Myocyte (in vitro differentiated cells): ENCODE measurements at regions not wholly inside any gene's neighbourhood (a gene's known extent, or its start where the extent isn't known, plus 50 kb on each side); places are given as distances from the start of the nearest gene placed in this dataset.
"Not testable (repeated sequence)": the region's sequence is repeated elsewhere in the genome, so short reads cannot be mapped to it uniquely, and the experiment has no call there.

Experiments
- DNase-seq: peaks from one replicate; pipeline ENCODE4 v3.0.0-alpha.2; 2012; ENCODE audit warnings: low read depth

DNA sequence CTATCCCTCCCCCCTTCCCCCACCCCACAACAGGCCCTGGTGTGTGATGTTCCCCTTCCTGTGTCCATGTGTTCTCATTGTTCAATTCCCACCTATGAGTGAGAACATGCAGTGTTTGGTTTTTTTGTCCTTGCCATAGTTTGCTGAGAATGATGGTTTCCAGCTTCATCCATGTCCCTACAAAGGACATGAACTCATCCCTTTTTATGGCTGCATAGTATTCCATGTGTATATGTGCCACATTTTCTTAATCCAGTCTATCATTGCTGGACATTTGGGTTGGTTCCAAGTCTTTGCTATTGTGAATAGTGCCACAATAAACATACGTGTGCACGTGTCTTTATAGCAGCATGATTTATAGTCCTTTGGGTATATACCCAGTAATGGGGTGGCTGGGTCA, 52.3 kb upstream of the MAN1A2 start:
- DNase-seq = not testable (repeated sequence)

DNA sequence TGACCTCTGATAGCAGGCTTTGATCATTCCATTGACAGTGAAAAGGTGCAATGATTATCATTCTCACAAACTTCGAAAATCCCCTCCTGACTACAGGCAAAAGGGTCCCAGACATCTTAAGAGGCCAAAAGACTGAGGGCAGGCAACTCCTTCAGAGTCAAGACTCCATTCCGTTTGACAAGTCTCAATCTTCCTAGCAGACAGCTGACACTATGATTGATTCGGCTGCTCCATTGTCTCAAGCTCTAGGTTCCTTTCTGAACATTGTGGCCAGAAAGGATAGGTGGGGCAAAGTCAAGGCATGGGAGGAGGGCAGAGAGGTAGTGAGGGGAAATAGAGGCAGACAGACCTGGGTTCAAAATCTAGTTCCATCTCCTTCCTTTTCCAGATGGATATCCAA, 53.7 kb upstream of the MAN1A2 start:
- no peak for DNase-seq

DNA sequence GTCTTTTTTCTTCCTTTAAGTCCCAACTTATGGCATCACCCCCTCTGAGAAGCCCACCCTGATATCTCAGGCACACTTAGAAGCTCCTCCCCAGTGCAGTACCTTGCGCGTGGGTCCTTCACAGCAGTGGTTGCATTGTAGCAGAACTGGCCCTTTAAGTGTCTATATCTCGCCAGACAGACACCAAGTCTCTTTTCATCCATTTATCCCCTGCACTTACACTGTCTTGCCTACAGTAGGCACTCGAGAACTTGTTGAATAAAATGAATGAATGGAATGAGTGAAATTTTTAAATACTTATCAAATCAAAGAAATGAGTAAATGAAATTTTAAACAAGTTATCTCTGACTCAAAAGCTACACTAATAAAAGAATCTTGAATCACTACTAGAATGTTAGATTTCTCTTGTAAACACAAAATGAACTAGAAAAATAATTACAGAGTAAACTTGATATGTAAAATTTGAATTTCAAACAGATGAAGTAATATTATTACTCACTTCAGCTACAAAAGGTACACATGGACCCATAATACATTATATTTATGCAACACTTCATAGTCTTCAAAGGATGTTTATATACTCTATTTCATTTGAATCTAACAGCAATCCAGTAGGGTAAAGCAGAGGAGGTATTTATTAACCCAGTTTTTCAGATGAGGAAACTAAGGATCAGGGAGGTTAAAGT, 54.7 kb upstream of the MAN1A2 start:
- peak; percentile 59 for DNase-seq

DNA sequence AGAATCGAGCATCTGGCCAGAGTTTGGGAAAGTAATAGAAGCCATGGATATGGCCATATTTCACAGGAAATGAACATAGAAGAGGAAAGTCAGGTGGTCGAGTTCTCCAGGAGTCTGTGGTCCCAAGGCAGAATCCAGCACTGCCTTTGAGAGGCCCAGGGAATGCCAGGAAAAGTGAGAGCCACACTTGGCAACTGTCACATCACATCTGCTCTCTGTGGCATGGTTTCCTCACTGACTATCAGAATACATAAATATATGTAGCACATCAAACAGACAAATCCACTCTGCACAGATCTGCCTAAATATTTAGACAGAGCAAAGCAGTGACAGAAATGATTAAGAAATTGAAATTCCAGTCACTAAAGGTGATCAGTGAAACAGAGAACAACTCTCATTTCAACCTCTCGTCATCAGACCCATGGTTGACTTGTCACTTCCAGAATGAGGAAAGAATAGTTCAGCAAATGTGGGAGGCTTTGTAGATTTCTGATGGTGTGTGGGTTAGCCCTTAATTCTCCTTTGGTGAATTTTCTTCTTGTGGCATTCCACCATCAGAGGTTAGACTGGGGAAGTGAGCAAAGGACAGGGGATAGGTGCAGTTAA, 58.8 kb upstream of the MAN1A2 start:
- DNase-seq = no peak

DNA sequence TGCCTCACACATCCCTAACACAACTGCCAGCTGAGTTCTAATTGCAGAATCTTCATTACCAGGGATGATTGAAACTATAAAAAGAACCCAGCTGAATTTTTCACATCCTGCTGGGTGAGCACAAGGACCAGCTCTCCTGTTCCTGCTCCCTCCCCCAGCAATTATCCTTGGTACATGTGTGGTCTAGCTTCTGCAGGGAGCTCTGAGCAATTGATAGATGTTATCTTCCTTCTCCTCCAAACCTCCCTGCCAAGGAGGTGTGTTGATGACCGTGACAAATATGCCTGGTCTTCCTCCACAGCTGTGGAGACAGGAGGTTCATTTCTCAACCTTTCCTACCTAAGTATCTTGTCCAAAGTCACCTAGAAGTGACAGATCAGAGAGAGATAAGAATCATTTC, 65.3 kb upstream of the MAN1A2 start:
- DNase-seq = no peak

DNA sequence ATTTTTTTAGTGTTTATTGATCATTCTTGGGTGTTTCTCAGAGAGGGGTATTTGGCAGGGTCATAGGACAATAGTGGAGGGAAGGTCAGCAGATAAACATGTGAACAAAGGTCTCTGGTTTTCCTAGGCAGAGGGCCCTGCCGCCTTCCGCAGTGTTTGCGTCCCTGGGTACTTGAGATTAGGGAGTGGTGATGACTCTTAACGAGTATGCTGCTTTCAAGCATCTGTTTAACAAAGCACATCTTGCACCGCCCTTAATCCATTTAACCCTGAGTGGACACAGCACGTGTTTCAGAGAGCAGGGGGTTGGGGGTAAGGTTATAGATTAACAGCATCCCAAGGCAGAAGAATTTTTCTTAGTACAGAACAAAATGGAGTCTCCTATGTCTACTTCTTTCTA, 67.1 kb upstream of the MAN1A2 start:
- not testable (repeated sequence) for DNase-seq

DNA sequence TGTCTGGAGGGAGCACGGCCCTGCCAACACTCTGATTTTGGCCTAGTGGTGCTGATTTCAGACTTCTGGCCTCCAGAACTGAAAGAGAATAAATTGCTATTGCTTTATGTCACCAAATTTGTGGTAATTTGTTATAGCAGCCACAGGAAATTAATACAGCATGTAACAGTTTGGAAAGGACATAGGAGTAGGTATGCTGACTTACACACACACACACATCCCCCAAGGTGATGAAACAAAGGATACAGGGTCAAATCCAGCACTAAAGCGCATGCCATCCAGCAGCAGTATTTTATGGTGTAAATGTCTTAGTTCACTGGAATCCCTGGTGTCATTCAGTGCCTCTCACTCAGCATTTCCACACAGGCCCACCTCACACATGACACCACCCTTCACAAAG, 72.2 kb upstream of the MAN1A2 start:
- no peak for DNase-seq

DNA sequence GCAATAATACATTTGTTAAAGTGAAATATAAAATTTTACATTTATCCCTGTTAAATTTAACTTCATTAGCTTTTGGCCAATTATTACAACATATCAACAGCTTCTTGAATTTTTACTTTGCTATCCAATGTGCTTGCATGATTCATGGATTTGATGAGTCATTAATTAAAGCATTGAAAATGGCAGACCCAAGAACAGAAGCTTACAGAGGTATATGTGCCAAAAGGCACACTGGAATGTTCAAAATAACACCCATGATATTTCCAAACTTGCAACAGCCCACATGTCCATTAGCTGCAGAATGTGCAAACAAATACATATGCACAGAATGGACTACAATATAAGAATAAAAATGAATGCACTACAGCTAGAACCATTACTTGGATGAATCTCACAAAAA, 76.4 kb upstream of the MAN1A2 start:
- DNase-seq = no peak

DNA sequence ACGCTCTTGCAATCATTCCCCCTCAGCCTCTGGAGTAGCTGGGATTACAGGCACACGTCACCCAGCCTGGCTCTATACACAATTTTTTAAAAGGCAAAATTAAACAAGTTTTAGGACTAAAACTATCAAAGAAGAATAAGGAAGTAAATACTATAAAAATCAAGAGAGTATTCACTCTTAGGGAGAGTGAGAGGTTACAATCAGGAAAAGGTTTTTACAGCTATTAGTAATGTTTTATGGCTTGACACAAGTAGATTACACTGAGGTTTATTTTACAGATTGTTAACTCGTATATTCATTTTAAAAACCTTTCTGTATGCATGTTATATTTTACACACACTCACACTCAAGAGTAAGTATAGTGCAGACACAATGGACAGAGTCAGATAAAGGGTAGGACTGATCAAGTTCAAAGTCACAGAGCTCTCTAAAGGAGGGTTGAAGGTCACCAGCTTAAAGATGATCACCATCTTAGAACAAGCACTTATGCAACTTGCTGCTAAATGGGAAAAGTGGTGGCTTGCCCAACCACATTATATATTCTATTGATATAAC, 77.9 kb upstream of the MAN1A2 start:
- DNase-seq = no peak

DNA sequence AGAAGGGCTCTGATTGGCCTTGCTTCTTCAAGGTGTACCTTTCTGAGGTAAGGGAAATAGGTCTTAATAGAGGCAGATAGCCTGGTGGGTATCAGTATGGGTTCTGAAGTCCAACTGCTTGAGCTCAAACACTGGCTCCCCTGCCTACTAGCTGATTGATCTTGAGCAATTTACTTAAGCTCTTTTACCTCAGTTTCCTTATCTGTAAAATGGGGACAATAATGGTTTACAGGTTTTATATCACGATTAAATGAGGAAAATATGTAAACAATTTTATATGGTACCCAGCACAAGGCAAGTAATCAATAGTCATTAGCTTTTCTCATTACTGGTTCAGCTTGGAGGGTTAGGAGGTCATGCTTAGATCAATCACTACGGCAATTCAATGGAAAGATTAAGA, 75.8 kb upstream of the VTCN1 start:
- no peak for DNase-seq

DNA sequence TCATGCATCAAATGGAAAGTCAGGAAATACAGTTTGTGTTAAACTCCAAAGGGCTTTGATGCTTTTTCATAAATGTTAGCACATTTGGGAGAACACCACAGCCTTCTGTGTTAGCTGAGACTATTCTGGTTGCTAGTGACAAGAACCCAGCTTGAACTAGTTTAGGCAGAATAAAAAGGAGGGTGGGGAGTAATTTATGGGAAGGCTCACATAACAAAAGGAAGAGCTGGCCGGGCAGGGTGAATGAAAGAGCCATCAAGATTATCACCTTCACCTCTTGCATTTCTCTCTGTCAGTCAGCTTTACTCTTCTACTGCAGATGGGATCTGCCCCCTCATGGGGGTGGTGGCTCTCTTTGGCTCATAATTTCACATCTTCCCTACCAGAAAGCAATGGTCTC, 75.4 kb upstream of the VTCN1 start:
- DNase-seq = no peak

DNA sequence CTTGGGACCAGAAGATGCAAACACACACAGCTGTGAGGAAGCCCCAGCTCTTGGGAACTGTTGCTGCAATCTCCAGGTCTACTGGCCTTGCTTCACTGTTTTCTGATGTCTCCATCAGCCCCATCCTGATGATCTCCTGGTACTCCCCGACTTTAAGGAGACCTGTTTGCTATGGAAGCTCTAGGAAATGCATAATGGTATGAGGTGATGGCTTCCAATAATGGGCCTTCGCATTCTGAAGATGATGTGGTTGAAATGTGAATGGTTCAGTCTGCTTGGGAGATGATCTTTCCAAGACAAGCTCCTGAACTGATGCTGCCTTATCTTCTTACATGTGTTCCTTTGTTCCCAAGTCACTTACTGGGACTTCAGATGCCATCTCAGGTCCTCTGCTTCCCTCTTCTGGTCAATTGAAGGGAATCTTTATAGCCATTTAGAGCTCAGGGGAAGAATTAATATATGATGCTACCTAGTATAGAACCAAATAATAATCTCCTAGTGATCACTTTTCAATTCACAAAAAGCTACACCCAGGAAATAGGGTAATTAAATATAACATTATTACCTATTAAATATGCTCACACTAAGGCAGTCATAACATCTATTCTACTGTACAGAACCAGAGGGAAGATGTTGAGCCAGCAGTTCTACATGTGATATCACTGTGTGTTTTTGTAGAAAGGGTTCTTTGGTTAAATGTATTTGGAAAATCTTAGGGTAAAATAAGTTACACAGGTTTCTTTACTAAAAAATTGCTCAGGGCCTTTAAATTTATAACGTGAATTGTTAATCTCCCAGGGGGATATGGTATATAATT, 73.9 kb upstream of the VTCN1 start:
- peak; percentile 81 for DNase-seq

DNA sequence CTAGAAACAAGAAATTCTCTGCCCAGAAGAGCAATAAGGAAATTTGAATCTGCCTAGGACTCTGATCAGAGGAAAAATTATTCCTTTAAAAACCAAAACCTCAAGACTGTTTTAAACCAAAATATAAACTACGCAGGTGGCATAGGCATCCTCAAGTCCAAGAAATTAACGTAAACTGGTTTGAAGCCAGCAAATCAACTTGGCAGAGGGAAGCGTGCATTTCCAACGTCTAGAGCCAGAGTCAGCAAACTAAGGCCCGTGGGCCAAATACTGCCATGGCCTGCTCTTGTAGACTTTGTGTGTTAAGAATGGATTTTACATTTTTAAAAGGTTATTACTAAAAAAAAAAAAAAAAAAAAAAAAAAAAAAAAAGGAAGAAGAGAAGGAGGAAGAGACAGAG, 67.8 kb upstream of the VTCN1 start:
- DNase-seq = no peak

DNA sequence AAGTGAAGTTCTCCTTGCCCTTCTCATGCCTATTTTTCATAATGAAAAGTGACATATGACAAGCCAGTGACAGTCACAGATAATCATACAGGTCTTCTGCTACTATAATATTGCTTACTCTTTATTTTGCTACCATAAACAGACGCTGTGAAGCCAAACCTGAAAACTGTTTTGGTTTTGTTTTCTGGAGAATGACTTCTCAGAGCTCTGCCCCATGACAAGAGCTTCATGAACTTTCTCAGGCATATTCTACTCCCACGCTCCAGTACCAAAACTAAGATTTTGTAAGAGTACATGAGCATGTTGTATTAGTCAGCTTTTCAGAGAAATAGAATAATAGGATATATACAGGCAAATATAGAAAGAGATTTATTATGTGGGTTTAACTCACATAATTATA, 64.3 kb upstream of the VTCN1 start:
- DNase-seq = no peak

DNA sequence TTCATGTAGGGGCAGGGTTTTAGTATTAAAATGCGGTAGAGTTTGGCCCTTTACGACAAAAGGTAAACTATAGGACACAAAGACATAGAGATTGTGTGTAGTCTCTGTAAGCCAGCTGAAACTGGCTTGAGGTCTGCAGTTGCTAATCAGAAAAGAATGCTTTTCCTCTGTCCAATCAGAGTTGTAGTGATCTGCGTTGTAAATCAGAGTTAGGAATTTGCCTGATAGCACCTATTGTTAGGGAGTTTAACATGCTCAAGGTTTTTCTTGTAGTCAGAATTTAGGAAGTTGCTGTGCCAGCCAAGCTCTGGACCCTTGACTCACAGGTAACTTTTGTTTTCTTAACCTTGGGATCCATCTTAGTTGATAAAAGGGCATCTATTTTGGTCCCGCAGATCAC, 61.2 kb upstream of the VTCN1 start:
- DNase-seq = no peak

DNA sequence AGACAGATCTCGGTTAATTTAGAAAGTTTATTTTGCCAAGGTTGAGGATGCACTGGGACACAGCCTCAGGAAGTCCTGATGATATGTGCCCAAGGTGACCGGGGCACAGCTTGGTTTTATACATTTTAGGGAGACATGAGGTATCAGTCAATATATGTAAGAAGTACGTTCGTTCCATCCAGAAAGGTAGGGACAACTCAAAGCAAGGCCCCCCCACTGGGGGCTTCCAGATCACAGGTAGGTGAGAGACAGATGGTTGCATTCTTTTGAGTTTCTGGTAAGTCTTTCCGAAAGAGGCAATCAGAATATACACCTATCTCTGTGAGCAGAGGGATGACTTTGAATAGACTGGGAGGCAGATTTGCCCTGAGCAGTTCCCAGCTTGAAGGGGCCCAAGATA, 60.4 kb upstream of the VTCN1 start:
- no peak for DNase-seq

DNA sequence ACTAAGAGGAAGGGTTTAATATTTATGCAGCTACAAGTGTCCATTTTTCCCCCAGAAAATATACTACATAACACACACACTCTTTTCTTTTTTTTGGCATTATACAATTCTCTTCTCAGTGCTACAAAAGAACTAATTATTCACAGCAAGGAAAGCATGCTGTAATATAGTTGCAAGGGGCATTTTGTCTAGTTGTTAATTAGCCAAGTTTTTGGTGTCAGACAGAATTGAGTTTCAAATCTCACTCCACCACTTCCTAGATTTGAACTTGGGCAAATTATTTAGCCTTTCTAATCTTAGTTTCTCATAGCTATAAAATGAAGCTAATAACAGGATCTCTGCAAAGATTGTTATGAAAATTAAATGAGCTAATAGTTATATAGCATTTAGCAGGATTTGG, 60.0 kb upstream of the VTCN1 start:
- DNase-seq = no peak

DNA sequence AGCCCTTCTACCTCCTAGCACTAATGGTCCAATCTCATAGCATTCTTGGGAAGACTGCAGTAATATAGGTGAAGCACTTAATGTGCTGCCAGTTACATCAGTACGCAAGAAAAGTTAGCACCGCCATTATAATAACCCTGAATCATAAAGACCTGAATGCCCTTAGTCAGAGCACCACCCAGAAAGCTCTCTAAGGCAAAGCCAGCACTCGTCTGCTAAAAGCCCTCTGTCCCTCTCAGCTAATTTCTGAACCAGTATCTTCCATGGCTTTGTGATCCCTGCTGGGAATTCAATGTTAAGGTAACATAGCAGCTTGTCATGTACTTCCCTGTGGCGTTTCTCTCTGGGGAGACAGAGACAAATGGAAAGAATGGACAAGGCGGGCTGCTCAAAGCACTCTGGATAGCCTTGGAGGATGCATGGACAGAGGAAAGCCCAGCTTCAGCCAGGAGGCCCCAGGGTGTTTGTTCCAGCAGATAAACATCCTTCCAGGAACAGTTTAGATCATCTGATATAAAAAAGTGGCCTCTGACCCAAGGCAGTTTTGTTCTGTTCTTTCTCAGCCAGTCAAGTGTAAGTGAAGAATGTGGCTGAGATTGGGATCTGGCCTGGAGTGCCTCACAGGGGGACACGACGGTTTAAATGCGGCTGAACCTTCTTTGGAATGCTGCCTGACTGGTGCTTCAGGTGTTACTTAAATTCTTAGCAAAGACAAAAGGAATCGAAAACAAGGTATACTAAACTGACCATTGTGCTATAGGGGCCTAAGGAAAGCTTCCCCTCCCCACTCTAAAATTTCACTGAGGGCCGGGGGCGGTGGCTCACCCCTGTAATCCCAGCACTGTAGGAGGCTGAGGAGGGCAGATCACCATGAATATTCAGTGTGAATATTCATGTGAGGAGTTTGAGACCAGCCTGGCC, 58.1 kb upstream of the VTCN1 start:
- DNase-seq = no peak

DNA sequence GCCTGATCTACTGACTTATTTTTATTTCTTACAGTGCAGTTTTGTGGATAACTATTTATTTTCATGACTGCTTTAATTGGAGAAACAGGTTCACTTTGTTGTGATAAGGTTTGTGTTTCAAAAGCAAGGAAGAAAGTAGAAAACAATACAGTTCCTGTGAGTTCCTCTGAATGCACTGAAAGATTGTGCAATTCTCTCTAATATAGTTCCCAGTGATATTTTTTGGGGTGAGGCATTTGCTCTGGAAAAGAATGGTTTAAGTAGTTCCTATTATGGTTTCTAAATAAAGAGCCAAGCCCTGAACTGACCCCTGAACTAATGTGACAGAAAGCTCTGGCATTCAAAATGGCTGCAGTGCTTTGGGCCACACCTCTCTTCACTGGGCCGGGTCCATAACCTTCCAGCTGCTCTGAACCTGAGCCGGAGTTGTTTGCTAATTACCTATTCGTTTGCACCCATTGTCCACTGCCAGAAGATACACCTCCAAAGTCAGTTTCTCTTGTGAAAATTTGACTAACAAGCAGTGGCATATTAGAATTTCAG, 56.6 kb upstream of the VTCN1 start:
- peak; percentile 12 for DNase-seq

DNA sequence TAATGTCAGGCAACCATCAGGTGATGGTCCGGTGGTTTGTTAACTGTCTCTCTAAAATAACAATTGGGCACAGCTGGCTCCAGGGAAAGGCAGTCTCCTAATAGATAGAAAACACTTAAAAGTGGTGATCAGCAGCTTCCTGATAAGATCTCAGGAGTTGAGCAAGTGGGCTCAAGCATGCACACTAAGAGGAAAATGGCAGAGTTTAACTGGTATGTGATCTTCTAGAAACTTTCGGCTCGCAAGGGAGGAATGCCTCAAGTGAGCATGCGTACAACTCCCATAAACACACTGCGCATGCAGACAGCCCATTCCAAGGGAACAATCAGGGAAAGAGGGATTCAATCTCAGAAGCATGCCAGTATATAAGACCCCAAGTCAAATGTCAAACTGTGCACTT, 52.2 kb upstream of the VTCN1 start:
- no peak for DNase-seq

DNA sequence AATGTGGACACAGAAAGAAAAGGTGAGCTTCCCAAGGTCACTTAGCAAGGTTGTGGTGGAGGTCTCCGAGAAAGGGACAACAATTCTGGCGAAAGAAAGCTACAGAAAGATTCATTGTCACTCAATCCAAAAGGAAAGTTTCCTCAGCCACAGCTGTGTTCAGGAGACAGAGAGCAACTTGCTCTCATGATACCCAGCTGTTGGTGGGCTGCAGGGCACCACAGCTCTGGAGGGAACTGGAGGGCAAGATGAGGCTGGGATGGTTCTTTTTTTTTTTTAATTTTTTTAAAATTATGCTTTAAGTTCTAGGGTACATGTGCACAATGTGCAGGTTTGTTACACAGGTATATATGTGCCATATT, 50.7 kb upstream of the VTCN1 start:
- no peak for DNase-seq
